ENCODE measurements at regions not wholly inside any gene's neighbourhood (a gene's known extent, or its start where the extent isn't known, plus 50 kb on each side); places are given as distances from the start of the nearest gene placed in this dataset.

- H3K14ac ChIP-seq (ENCODE audit: low read length) = no peak overlapping the region
- no peak overlapping the region for H2BK12ac ChIP-seq (ENCODE audit: low read length)
- H3K18ac ChIP-seq (ENCODE audit: low read length) = no peak overlapping the region
- H3K4me3 ChIP-seq (ENCODE audit: low read depth, low read length) = no peak overlapping the region
- H3K9ac ChIP-seq (ENCODE audit: low read length) = no peak overlapping the region
- no peak for DNase-seq
- H4K91ac ChIP-seq (ENCODE audit: low read depth, low read length) = no peak overlapping the region
- H3K27me3 ChIP-seq (ENCODE audit: insufficient read depth, low read length) = no peaks in the 10 kb centered on the region
- no peak overlapping the region for H2BK120ac ChIP-seq (ENCODE audit: insufficient read depth, low read length, poor library complexity)
- H3K4ac ChIP-seq (ENCODE audit: low read depth, low read length) = no peak overlapping the region
- H4K12ac ChIP-seq (ENCODE audit: low read depth, low read length) = no peak overlapping the region
- no peak overlapping the region for H3K23ac ChIP-seq (ENCODE audit: low read length)
- H3K79me1 ChIP-seq (ENCODE audit: low read length) = no peaks in the 10 kb centered on the region
- H3K9me3 ChIP-seq (ENCODE audit: insufficient read depth, low read depth, low read length) = no peaks in the 10 kb centered on the region
- H3K4me1 ChIP-seq (ENCODE audit: control insufficient read depth in 1 of 2, insufficient read depth in 2 of 2, low read length in 2 of 2) = no peaks in the 10 kb centered on the region
- H3K36me3 ChIP-seq (ENCODE audit: control insufficient read depth in 1 of 2, insufficient read depth in 2 of 2, low read length in 2 of 2) = no peaks in the 10 kb centered on the region
- no peak overlapping the region for H3K27ac ChIP-seq (ENCODE audit: low read depth, low read length)
- no peak overlapping the region for H4K8ac ChIP-seq (ENCODE audit: low read depth, low read length)
- no peaks in the 10 kb centered on the region for H3K79me2 ChIP-seq (ENCODE audit: control insufficient read depth, insufficient read depth, low read length, poor library complexity)
- H2AFZ ChIP-seq (ENCODE audit: insufficient read depth, low read length, poor library complexity) = no peak overlapping the region
- no peak overlapping the region for H2BK5ac ChIP-seq (ENCODE audit: low read depth, low read length, poor library complexity)
- H3K4me2 ChIP-seq (ENCODE audit: low read length) = no peak overlapping the region
- no peak overlapping the region for H2AK5ac ChIP-seq (ENCODE audit: low read length)
Observed at GRCh38 chr1:187504779-187505178, 676.0 kb downstream of the PLA2G4A start.

- Histone ChIP-seq H3K36me3 (ENCODE audit: control insufficient read depth in 1 of 2, insufficient read depth in 2 of 2, low read length in 2 of 2) (no peaks in the 10 kb centered on the region), H3K14ac (ENCODE audit: low read length) (no peak overlapping the region), H2BK120ac (ENCODE audit: insufficient read depth, low read length, poor library complexity) (no peak overlapping the region), H3K4me1 (ENCODE audit: control insufficient read depth in 1 of 2, insufficient read depth in 2 of 2, low read length in 2 of 2) (no peaks in the 10 kb centered on the region), H3K4me3 (ENCODE audit: low read depth, low read length) (no peak overlapping the region), H3K27ac (ENCODE audit: low read depth, low read length) (no peak overlapping the region), H4K91ac (ENCODE audit: low read depth, low read length) (no peak overlapping the region), H4K8ac (ENCODE audit: low read depth, low read length) (no peak overlapping the region), H3K79me1 (ENCODE audit: low read length) (no peaks in the 10 kb centered on the region), H3K27me3 (ENCODE audit: insufficient read depth, low read length) (no peaks in the 10 kb centered on the region), H3K4me2 (ENCODE audit: low read length) (no peak overlapping the region), H2BK12ac (ENCODE audit: low read length) (no peak overlapping the region), H3K23ac (ENCODE audit: low read length) (no peak overlapping the region), H3K9ac (ENCODE audit: low read length) (no peak overlapping the region), H4K12ac (ENCODE audit: low read depth, low read length) (no peak overlapping the region), H3K18ac (ENCODE audit: low read length) (no peak overlapping the region), H2AFZ (ENCODE audit: insufficient read depth, low read length, poor library complexity) (no peak overlapping the region), H3K79me2 (ENCODE audit: control insufficient read depth, insufficient read depth, low read length, poor library complexity) (no peaks in the 10 kb centered on the region), H2BK5ac (ENCODE audit: low read depth, low read length, poor library complexity) (no peak overlapping the region), H3K4ac (ENCODE audit: low read depth, low read length) (no peak overlapping the region), H3K9me3 (ENCODE audit: insufficient read depth, low read depth, low read length) (no peaks in the 10 kb centered on the region), H2AK5ac (ENCODE audit: low read length) (no peak overlapping the region)
- no peak for DNase-seq
Observed at GRCh38 chr1:187509091-187509490, 680.3 kb downstream of the PLA2G4A start.

DNA sequence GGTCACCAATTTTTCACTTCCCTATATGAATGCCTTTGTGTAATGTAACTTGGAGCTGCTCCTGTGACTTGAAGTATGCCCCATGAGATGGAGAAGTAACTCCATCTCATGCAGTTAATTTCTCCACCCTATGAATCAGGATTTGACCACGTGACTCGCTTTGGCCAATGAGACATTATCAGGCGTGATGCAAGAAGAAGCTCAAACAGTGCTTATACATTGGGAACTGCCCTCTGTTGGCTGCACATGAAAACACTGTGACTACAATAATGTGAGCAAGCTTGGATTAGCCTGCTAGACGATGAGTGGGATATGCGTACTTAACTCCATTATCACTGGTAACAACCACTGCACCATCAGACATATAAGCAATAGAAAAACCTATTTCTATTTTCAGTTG lies 684.4 kb downstream of the PLA2G4A start:
- Histone ChIP-seq H2AFZ (ENCODE audit: insufficient read depth, low read length, poor library complexity) (no peak overlapping the region), H3K4me1 (ENCODE audit: control insufficient read depth in 1 of 2, insufficient read depth in 2 of 2, low read length in 2 of 2) (peaks cover 0 to 2% of the 10 kb centered on the region in 2 experiments), H4K12ac (ENCODE audit: low read depth, low read length) (no peak overlapping the region), H3K4me3 (ENCODE audit: low read depth, low read length) (no peak overlapping the region), H3K36me3 (ENCODE audit: control insufficient read depth in 1 of 2, insufficient read depth in 2 of 2, low read length in 2 of 2) (no peaks in the 10 kb centered on the region), H3K14ac (ENCODE audit: low read length) (no peak overlapping the region), H2BK12ac (ENCODE audit: low read length) (no peak overlapping the region), H3K27me3 (ENCODE audit: insufficient read depth, low read length) (no peaks in the 10 kb centered on the region), H3K18ac (ENCODE audit: low read length) (no peak overlapping the region), H3K4me2 (ENCODE audit: low read length) (no peak overlapping the region), H3K27ac (ENCODE audit: low read depth, low read length) (no peak overlapping the region), H2BK120ac (ENCODE audit: insufficient read depth, low read length, poor library complexity) (no peak overlapping the region), H2AK5ac (ENCODE audit: low read length) (no peak overlapping the region), H3K4ac (ENCODE audit: low read depth, low read length) (no peak overlapping the region), H3K9me3 (ENCODE audit: insufficient read depth, low read depth, low read length) (no peaks in the 10 kb centered on the region), H3K23ac (ENCODE audit: low read length) (no peak overlapping the region), H4K8ac (ENCODE audit: low read depth, low read length) (no peak overlapping the region), H3K79me2 (ENCODE audit: control insufficient read depth, insufficient read depth, low read length, poor library complexity) (no peaks in the 10 kb centered on the region), H3K9ac (ENCODE audit: low read length) (no peak overlapping the region), H2BK5ac (ENCODE audit: low read depth, low read length, poor library complexity) (no peak overlapping the region), H3K79me1 (ENCODE audit: low read length) (no peaks in the 10 kb centered on the region), H4K91ac (ENCODE audit: low read depth, low read length) (no peak overlapping the region)
- no peak for DNase-seq
- WGBS (ENCODE audit: extremely low coverage, insufficient coverage, insufficient read length) = no CpG with 5 or more reads among the region's 5 CpGs

- Histone ChIP-seq H2BK5ac (ENCODE audit: low read depth, low read length, poor library complexity) (no peak overlapping the region), H3K4me2 (ENCODE audit: low read length) (no peak overlapping the region), H3K36me3 (ENCODE audit: control insufficient read depth in 1 of 2, insufficient read depth in 2 of 2, low read length in 2 of 2) (no peaks in the 10 kb centered on the region), H2AFZ (ENCODE audit: insufficient read depth, low read length, poor library complexity) (no peak overlapping the region), H2BK120ac (ENCODE audit: insufficient read depth, low read length, poor library complexity) (no peak overlapping the region), H3K14ac (ENCODE audit: low read length) (no peak overlapping the region), H3K4me3 (ENCODE audit: low read depth, low read length) (no peak overlapping the region), H4K91ac (ENCODE audit: low read depth, low read length) (no peak overlapping the region), H3K79me1 (ENCODE audit: low read length) (no peaks in the 10 kb centered on the region), H4K8ac (ENCODE audit: low read depth, low read length) (no peak overlapping the region), H2AK5ac (ENCODE audit: low read length) (no peak overlapping the region), H4K12ac (ENCODE audit: low read depth, low read length) (no peak overlapping the region), H3K4ac (ENCODE audit: low read depth, low read length) (no peak overlapping the region), H3K4me1 (ENCODE audit: control insufficient read depth in 1 of 2, insufficient read depth in 2 of 2, low read length in 2 of 2) (peaks cover 0 to 2% of the 10 kb centered on the region in 2 experiments), H3K9ac (ENCODE audit: low read length) (no peak overlapping the region), H3K23ac (ENCODE audit: low read length) (no peak overlapping the region), H3K9me3 (ENCODE audit: insufficient read depth, low read depth, low read length) (no peaks in the 10 kb centered on the region), H3K27ac (ENCODE audit: low read depth, low read length) (no peak overlapping the region), H3K79me2 (ENCODE audit: control insufficient read depth, insufficient read depth, low read length, poor library complexity) (no peaks in the 10 kb centered on the region), H3K27me3 (ENCODE audit: insufficient read depth, low read length) (no peaks in the 10 kb centered on the region), H2BK12ac (ENCODE audit: low read length) (no peak overlapping the region), H3K18ac (ENCODE audit: low read length) (no peak overlapping the region)
- DNase-seq = no peak
- WGBS (ENCODE audit: extremely low coverage, insufficient coverage, insufficient read length) = no CpG with 5 or more reads among the region's 3 CpGs
Observed at GRCh38 chr1:187514110-187514509, 685.4 kb downstream of the PLA2G4A start.

GRCh38 chr1:187516874-187517273 lies 688.1 kb downstream of the PLA2G4A start:
- Histone ChIP-seq H4K8ac (ENCODE audit: low read depth, low read length) (no peak overlapping the region), H2BK120ac (ENCODE audit: insufficient read depth, low read length, poor library complexity) (no peak overlapping the region), H2BK5ac (ENCODE audit: low read depth, low read length, poor library complexity) (no peak overlapping the region), H3K79me2 (ENCODE audit: control insufficient read depth, insufficient read depth, low read length, poor library complexity) (no peaks in the 10 kb centered on the region), H3K18ac (ENCODE audit: low read length) (no peak overlapping the region), H4K12ac (ENCODE audit: low read depth, low read length) (no peak overlapping the region), H3K9me3 (ENCODE audit: insufficient read depth, low read depth, low read length) (no peaks in the 10 kb centered on the region), H3K4ac (ENCODE audit: low read depth, low read length) (no peak overlapping the region), H4K91ac (ENCODE audit: low read depth, low read length) (no peak overlapping the region), H3K27me3 (ENCODE audit: insufficient read depth, low read length) (no peaks in the 10 kb centered on the region), H2AFZ (ENCODE audit: insufficient read depth, low read length, poor library complexity) (no peak overlapping the region), H3K4me3 (ENCODE audit: low read depth, low read length) (no peak overlapping the region), H3K23ac (ENCODE audit: low read length) (no peak overlapping the region), H2BK12ac (ENCODE audit: low read length) (no peak overlapping the region), H2AK5ac (ENCODE audit: low read length) (no peak overlapping the region), H3K4me1 (ENCODE audit: control insufficient read depth in 1 of 2, insufficient read depth in 2 of 2, low read length in 2 of 2) (peaks cover 0 to 2% of the 10 kb centered on the region in 2 experiments), H3K14ac (ENCODE audit: low read length) (no peak overlapping the region), H3K79me1 (ENCODE audit: low read length) (no peaks in the 10 kb centered on the region), H3K27ac (ENCODE audit: low read depth, low read length) (no peak overlapping the region), H3K9ac (ENCODE audit: low read length) (no peak overlapping the region), H3K4me2 (ENCODE audit: low read length) (no peak overlapping the region), H3K36me3 (ENCODE audit: control insufficient read depth in 1 of 2, insufficient read depth in 2 of 2, low read length in 2 of 2) (no peaks in the 10 kb centered on the region)
- no CpG with 5 or more reads among the region's 1 CpG for WGBS (ENCODE audit: extremely low coverage, insufficient coverage, insufficient read length)
- peak in 1 of 2 donors; percentile 50 for DNase-seq

Data from trophoblast cell (in vitro differentiated cells and primary cell).